SK-N-SH (cell line): ENCODE measurements at regions not wholly inside any gene's neighbourhood (a gene's known extent, or its start where the extent isn't known, plus 50 kb on each side); places are given as distances from the start of the nearest gene placed in this dataset.

Experiments used
- CTCF ChIA-PET: fragments of 300-600, 350-600 bp; formaldehyde crosslinking; extraction: SDS; loops from one replicate; lab custom pipeline; 2021; lab: Yijun Ruan, JAX
- POLR2A ChIA-PET: fragments of 350-600 bp; sonication (Branson Sonifier 250); formaldehyde crosslinking; extraction: SDS; loops from one replicate; lab custom pipeline; 2020; ENCODE audit warnings: antibody characterized with exemption, inconsistent platforms; lab: Yijun Ruan, JAX
- DNase-seq: peaks from one replicate; pipeline ENCODE4 v3.0.0; 2012
- H2AFZ ChIP-seq: fragments of 200-600 bp; sonication (generic); 2 replicates; pipeline ENCODE4 v1.8.1; 2016; ENCODE audit warnings: antibody characterized with exemption, mild to moderate bottlenecking, low read depth
- H3F3A ChIP-seq: fragments of 200-600 bp; sonication (generic); replicated peaks from 2 replicates; pipeline ENCODE3; 2016; ENCODE audit warnings: antibody characterized with exemption, mild to moderate bottlenecking; ENCODE audit not compliant: insufficient read depth
- H3K27ac ChIP-seq, 2 experiments: fragments of 200-500 bp in 1 of 2; fragments of 200-600 bp in 1 of 2; sonication (Bioruptor generic) in 1 of 2; sonication (generic), shearing (Covaris generic) in 1 of 2; 2 replicates each; pipeline versions ENCODE4 v1.5.1 to v1.6.1; 2014 to 2016; ENCODE audit warnings: low read depth in 2 of 2, inconsistent platforms in 1 of 2, low read length in 1 of 2, mild to moderate bottlenecking in 1 of 2, mixed read lengths in 1 of 2
- H3K27me3 ChIP-seq: fragments of 200-600 bp; sonication (generic), shearing (Covaris generic); 2 replicates; pipeline ENCODE4 v1.6.1; 2016; ENCODE audit warnings: mixed run types; ENCODE audit not compliant: insufficient read depth
- H3K36me3 ChIP-seq, 2 experiments: fragments of 200-500 bp in 1 of 2; fragments of 200-600 bp in 1 of 2; sonication (Bioruptor generic) in 1 of 2; sonication (generic) in 1 of 2; replicated peaks in 1 of 2; 2 replicates each; pipeline versions ENCODE3 to v1.5.1; 2014 to 2016; ENCODE audit warnings: low read length in 1 of 2, mild to moderate bottlenecking in 1 of 2; ENCODE audit not compliant: insufficient read depth in 2 of 2, control insufficient read depth in 1 of 2
- H3K4me1 ChIP-seq, 2 experiments: fragments of 200-500 bp in 1 of 2; fragments of 200-600 bp in 1 of 2; sonication (Bioruptor generic) in 1 of 2; sonication (generic), shearing (Covaris generic) in 1 of 2; 2 replicates each; pipeline versions ENCODE4 v1.5.1 to v1.6.1; 2014 to 2016; ENCODE audit warnings: low read depth in 1 of 2, low read length in 1 of 2, mixed run types in 1 of 2; ENCODE audit not compliant: insufficient read depth in 2 of 2, control insufficient read depth in 1 of 2
- H3K4me2 ChIP-seq: fragments of 200-600 bp; sonication (generic), shearing (Covaris generic); 2 replicates; pipeline ENCODE4 v1.6.1; 2017; ENCODE audit warnings: mixed run types
- H3K4me3 ChIP-seq, 2 experiments: fragments of 200-500 bp in 1 of 2; fragments of 200-600 bp in 1 of 2; sonication (Bioruptor generic) in 1 of 2; sonication (generic), shearing (Covaris generic) in 1 of 2; 2 replicates each; pipeline versions ENCODE4 v1.5.1 to v1.8.1; 2014 to 2016; ENCODE audit warnings: low read depth in 2 of 2, inconsistent platforms in 1 of 2, low read length in 1 of 2, mild to moderate bottlenecking in 1 of 2, mixed read lengths in 1 of 2, moderate library complexity in 1 of 2
- H3K79me2 ChIP-seq: fragments of 200-600 bp; sonication (generic); 2 replicates; pipeline ENCODE4 v1.8.1; 2017; ENCODE audit warnings: mild to moderate bottlenecking; ENCODE audit not compliant: insufficient read depth
- H3K9ac ChIP-seq: fragments of 200-600 bp; sonication (generic); 2 replicates; pipeline ENCODE4 v1.6.1; 2017; ENCODE audit warnings: mixed run types
- H3K9me2 ChIP-seq: fragments of 200-600 bp; sonication (generic); 2 replicates; pipeline ENCODE4 v1.6.1; 2017; ENCODE audit warnings: mixed run types
- H3K9me3 ChIP-seq: fragments of 200-600 bp; sonication (generic); 2 replicates; pipeline ENCODE4 v1.6.1; 2017; ENCODE audit warnings: mixed run types, mild to moderate bottlenecking, moderate library complexity
- H4K20me1 ChIP-seq: fragments of 200-600 bp; sonication (generic); 2 replicates; pipeline ENCODE4 v1.6.1; 2017; ENCODE audit warnings: mild to moderate bottlenecking, mixed run types; ENCODE audit not compliant: insufficient read depth
- CHD2 ChIP-seq: fragments of 150-350 bp; IDR thresholded peaks from 2 replicates; pipeline ENCODE4 v1.6.1; 2018; ENCODE audit warnings: low read length; ENCODE audit not compliant: partially characterized antibody
- ELF1 ChIP-seq: IDR thresholded peaks from 2 replicates; pipeline ENCODE4 v1.4.0; 2012
- EP300 ChIP-seq, 2 experiments: IDR thresholded peaks; 2 replicates each; pipeline versions ENCODE4 v1.4.0 to v1.6.1; 2012; ENCODE audit warnings: borderline replicate concordance in 1 of 2, low read depth in 1 of 2, low read length in 1 of 2
- EZH2phosphoT487 ChIP-seq: fragments of 200-600 bp; sonication (generic); IDR thresholded peaks from 2 replicates; pipeline ENCODE4 v1.6.1; 2017; ENCODE audit warnings: low read depth, mixed run types, mild to moderate bottlenecking, antibody characterized with exemption, moderate library complexity, borderline replicate concordance
- FOXM1 ChIP-seq: IDR thresholded peaks from 2 replicates; pipeline ENCODE4 v1.4.0; 2012; ENCODE audit warnings: low read depth, mild to moderate bottlenecking
- GABPA ChIP-seq: IDR thresholded peaks from 2 replicates; pipeline ENCODE4 v1.4.0; 2012; ENCODE audit warnings: low read depth, mild to moderate bottlenecking
- JUND ChIP-seq: IDR thresholded peaks from 2 replicates; pipeline ENCODE4 v1.4.0; 2012
- MEF2A ChIP-seq: IDR thresholded peaks from 2 replicates; pipeline ENCODE4 v1.4.0; 2012; ENCODE audit warnings: low read depth, borderline replicate concordance
- NRF1 ChIP-seq: IDR thresholded peaks from 2 replicates; pipeline ENCODE4 v1.6.1; 2012; ENCODE audit warnings: low read depth, mild to moderate bottlenecking, low read length
- PBX3 ChIP-seq: IDR thresholded peaks from 2 replicates; pipeline ENCODE4; 2012
- POLR2AphosphoS5 ChIP-seq: IDR thresholded peaks from 2 replicates; pipeline ENCODE4 v1.6.1; 2012; ENCODE audit warnings: low read depth, low read length
- RAD21 ChIP-seq: IDR thresholded peaks from 2 replicates; pipeline ENCODE4 v1.6.1; 2012; ENCODE audit warnings: mild to moderate bottlenecking, low read length
- RXRA ChIP-seq: IDR thresholded peaks from 2 replicates; pipeline ENCODE4 v1.4.0; 2012; ENCODE audit warnings: low read depth, mild to moderate bottlenecking, borderline replicate concordance
- SIN3A ChIP-seq: IDR thresholded peaks from 2 replicates; pipeline ENCODE4 v1.6.1; 2012; ENCODE audit warnings: low read depth, mild to moderate bottlenecking, low read length, moderate library complexity, borderline replicate concordance
- TEAD4 ChIP-seq: IDR thresholded peaks from 2 replicates; pipeline ENCODE4 v1.4.0; 2012; ENCODE audit warnings: mild to moderate bottlenecking, borderline replicate concordance; ENCODE audit not compliant: insufficient read depth
- YY1 ChIP-seq: IDR thresholded peaks from 2 replicates; pipeline ENCODE4 v1.4.0; 2012; ENCODE audit warnings: low read depth, mild to moderate bottlenecking
- WGBS: methylation state at CpG from one replicate; pipeline ENCODE4 v1.1.6; 2017; ENCODE audit warnings: low lambda C conversion rate; 5-methylcytosine and 5-hydroxymethylcytosine counted together
- TF ChIP-seq, protein P1 (sequence below): IDR thresholded peaks from 2 replicates; pipeline ENCODE4 v1.4.0; 2012; ENCODE audit warnings: low read depth, borderline replicate concordance

DNA sequence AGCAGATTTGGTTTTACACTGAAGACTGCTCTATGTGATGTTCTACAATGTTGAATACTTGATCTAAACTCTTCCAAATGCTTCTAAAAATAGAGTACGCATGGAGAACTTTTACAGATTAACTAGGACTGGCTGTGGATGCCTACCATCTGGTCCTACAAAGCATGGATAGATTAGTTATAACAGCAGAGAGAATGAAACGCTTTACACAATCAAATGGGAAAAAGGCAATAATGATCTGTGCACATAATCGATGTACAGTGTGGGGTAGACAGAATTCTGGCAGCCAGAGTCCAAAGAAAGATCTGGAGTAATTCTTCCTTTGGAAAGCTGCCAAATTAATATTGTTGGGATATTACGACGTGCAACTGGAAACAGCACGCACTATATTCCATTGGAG lies 1885.5 kb upstream of the PRR20A start:
- Histone ChIP-seq H3K27ac (no peak overlapping the region), H3K9ac (no peak overlapping the region), H4K20me1 (no peaks in the 10 kb centered on the region), H3K9me2 (no peaks in the 10 kb centered on the region), H3K79me2 (no peaks in the 10 kb centered on the region), H3K4me2 (no peak overlapping the region)
- DNase-seq: no peak
- POLR2A ChIA-PET: no interaction called here
- TF ChIP-seq RAD21 (no peak), FOXM1 (no peak), MEF2A (no peak), YY1 (no peak), JUND (no peak), POLR2AphosphoS5 (no peak), GABPA (no peak), NRF1 (no peak), CHD2 (no peak), PBX3 (no peak), RXRA (no peak), TEAD4 (no peak), EP300 (IDR thresholded peaks at IDR 0.05; ENCODE audit: borderline replicate concordance in 1 of 2, low read depth in 1 of 2, low read length in 1 of 2) (no peak)
- TF ChIP-seq, protein P1, sequence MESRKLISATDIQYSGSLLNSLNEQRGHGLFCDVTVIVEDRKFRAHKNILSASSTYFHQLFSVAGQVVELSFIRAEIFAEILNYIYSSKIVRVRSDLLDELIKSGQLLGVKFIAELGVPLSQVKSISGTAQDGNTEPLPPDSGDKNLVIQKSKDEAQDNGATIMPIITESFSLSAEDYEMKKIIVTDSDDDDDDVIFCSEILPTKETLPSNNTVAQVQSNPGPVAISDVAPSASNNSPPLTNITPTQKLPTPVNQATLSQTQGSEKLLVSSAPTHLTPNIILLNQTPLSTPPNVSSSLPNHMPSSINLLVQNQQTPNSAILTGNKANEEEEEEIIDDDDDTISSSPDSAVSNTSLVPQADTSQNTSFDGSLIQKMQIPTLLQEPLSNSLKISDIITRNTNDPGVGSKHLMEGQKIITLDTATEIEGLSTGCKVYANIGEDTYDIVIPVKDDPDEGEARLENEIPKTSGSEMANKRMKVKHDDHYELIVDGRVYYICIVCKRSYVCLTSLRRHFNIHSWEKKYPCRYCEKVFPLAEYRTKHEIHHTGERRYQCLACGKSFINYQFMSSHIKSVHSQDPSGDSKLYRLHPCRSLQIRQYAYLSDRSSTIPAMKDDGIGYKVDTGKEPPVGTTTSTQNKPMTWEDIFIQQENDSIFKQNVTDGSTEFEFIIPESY: no peak
- TF ChIP-seq, all 33 proteins: peak for 0
- Histone ChIP-seq H2AFZ (no peak overlapping the region), H3K27me3 (no peaks in the 10 kb centered on the region), H3F3A (no peaks in the 10 kb centered on the region), H3K9me3 (no peaks in the 10 kb centered on the region), H3K4me1 (no peaks in the 10 kb centered on the region), H3K4me3 (no peak overlapping the region), H3K36me3 (no peaks in the 10 kb centered on the region)
- WGBS: 4% methylated on average over 6 of the region's 6 CpGs
- CTCF ChIA-PET: no interaction called here

- H2AFZ ChIP-seq: no peak overlapping the region
- CTCF ChIA-PET: no interaction called here
- TF ChIP-seq PBX3: no peak
- TF ChIP-seq EZH2phosphoT487: no peak
- TF ChIP-seq ELF1: no peak
- no peak for TF ChIP-seq SIN3A
- no peaks in the 10 kb centered on the region for H4K20me1 ChIP-seq
- no peak overlapping the region for H3K4me3 ChIP-seq
- no peak for DNase-seq
- no peak overlapping the region for H3K4me2 ChIP-seq
- no peak overlapping the region for H3K27ac ChIP-seq
- no peaks in the 10 kb centered on the region for H3K9me3 ChIP-seq
- H3K9me2 ChIP-seq: no peaks in the 10 kb centered on the region
- no peaks in the 10 kb centered on the region for H3K36me3 ChIP-seq
- POLR2A ChIA-PET: no interaction called here
- H3K79me2 ChIP-seq: no peaks in the 10 kb centered on the region
- no peaks in the 10 kb centered on the region for H3F3A ChIP-seq
- no peaks in the 10 kb centered on the region for H3K4me1 ChIP-seq
- H3K9ac ChIP-seq: no peak overlapping the region
- 0% methylated on average over 1 of the region's 1 CpG for WGBS
- no peaks in the 10 kb centered on the region for H3K27me3 ChIP-seq
Measured at GRCh38 chr13:55263045-55263444, 1877.7 kb upstream of the PRR20A start.
